IPS-NIHi7 (cell line): ENCODE measurements at regions not wholly inside any gene's neighbourhood (a gene's known extent, or its start where the extent isn't known, plus 50 kb on each side); places are given as distances from the start of the nearest gene placed in this dataset.

ENCODE experiments used
- DNase-seq: peaks from one replicate; pipeline ENCODE4 v3.0.0; 2012; ENCODE audit warnings: mixed read lengths; ENCODE audit errors: extremely low spot score

DNA sequence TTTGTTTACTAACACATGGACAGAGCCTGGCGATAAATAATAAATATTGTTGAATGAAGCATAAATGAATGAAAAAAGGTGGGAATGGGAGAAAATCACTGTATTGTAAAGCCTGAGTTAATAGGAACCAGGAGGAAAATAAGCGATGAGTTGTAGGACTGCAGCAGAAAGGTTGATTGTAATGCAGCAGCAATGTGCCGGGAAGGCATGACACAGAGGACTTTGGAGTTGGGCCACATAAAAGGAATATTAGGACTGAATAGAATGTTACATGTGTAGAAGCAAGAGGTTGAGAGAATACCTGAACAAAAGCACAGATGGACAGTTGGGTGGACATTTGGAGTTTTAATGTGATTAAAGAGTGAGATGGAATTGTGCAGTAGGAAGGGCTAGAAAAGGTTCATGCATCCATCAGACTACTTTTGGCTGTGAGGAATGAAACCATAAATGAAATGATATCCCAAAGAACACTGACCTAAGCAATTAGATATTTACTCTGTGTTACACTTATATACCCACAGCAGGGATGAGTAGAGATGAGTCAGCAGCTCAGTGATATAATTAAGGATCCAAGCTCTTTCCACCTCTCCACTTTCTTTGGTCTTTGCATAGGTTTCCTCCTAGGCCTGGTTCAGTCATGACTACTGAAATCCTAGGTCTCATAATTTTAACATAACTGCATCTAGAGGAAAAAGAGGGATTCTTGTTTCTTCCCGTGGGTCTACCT, 55.4 kb downstream of the CCER1 start:
- no peak for DNase-seq

DNA sequence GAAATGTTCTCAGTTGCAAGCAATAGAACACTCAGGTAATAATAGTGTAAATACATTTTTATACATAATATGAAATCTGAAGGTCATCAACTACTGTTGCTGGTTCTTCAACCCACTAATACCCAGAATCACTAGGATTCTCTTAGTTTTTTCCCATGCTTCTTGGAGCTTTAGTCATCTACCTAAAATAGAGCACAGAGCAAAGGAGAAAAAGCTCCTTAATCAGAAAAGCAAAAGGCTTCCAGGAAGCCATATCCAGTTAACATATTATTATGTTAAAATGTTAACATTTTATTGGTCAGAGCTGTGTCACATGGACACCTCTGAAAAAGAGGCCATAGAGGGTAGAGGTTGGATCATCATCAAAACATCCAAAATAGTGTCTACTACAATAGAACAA, 57.0 kb downstream of the CCER1 start:
- DNase-seq = no peak

DNA sequence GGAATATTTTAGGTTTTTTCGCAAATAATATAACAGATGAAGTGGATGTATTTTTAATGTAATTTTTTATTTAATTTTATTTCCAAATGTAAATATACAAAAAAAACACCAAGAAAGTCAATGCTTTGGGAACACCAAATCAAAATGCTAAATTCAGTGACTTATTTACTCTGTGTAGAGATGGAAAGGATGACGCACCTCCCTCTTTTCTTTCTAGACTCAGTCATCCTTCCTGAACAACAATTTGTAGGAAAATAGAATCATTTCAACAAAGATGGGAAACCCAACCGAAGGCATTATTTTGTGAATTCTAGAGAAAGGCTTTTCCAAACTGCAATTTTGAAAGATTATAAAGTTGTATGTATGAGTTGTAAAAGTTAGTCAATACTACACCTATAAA, 57.7 kb downstream of the CCER1 start:
- no peak for DNase-seq

DNA sequence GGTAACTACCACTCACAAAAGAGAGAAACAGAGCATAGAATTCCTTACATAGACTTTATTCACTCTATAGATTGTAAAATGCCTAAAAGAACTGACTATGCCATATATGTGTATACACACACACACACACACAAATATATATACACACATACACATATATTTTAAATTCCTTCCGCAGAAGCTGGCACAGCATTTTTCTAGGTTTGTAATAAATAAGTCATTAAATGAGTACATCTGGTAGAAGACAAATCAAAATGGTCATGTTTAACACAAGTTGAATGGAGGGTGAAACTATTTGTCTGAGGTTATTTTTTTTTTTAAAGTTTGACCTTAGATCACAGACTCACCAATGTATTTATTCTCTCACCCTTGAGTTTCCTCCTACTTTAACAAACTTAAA, 58.2 kb downstream of the CCER1 start:
- DNase-seq = no peak

DNA sequence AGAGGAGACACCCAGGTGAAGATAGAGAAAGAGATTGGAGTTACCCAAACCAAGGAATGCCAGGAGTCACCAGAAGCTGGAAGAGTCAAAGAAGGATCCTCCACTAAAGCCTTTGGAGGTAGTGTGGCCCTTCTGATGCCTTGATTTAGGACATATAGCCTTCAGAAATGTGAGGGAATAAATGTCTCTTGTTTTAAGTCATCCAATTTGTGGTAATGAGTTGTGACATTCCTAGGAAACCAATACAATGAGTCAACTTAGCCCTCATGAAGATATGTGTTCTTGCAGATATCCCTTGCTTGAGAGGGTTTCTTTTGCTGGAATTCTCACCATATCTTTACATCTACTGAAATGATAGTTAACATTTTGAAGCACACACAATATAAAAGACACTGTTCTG, 58.8 kb downstream of the CCER1 start:
- no peak for DNase-seq

DNA sequence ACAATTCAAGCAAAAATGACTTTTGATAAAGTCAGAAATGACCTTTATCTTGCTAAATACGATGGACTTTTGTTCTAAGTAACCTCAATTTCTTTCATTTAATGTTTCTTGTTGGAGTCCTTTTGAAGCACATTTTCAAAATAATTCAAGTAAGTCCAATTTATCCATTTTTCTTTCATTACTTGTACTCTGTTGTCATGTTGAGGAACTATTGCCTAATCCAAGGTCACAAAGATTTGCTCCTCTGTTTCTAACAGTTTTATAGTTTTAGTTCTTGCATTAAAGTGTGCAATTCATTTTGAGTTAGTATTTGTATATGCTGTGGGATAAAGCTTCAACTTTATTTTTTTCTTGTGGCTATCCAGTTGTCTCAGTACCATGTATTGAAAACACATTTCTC, 66.7 kb downstream of the CCER1 start:
- DNase-seq = no peak

DNA sequence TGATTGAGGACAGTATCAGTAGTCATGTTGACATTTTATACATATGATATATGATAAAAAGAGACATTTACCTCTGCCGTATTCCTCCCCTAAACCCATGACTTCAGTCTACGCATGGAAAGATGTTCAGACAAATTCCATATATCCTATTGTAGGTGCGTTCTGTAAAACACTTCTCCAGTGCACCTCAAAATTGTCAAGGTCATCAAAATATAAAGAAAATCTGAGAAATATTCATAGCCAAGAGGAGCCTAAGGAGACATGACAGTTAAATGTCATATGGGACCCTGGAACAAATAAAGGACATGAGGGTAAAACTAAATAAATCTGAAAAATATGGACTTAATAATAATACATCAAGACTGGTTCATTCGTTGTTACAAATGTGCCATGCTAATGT, 71.5 kb downstream of the CCER1 start:
- no peak for DNase-seq

DNA sequence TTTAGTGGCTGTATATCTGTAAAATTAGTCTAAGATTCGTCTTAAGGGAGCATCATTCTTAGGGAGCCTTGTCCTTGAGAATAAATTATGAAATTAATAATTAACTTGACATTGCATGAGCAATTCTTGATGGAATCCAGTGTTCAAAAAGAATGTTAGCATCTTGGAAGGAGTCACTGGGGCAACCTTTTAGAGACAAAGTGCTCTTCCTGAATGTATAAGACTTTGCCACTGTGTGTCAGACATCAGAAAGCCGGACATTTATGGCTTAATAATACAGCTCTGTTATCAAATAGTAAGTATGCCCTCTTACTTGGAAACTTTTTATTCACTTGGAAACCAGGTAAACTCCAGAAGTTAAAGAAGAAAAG, 83.3 kb downstream of the CCER1 start:
- no peak for DNase-seq

DNA sequence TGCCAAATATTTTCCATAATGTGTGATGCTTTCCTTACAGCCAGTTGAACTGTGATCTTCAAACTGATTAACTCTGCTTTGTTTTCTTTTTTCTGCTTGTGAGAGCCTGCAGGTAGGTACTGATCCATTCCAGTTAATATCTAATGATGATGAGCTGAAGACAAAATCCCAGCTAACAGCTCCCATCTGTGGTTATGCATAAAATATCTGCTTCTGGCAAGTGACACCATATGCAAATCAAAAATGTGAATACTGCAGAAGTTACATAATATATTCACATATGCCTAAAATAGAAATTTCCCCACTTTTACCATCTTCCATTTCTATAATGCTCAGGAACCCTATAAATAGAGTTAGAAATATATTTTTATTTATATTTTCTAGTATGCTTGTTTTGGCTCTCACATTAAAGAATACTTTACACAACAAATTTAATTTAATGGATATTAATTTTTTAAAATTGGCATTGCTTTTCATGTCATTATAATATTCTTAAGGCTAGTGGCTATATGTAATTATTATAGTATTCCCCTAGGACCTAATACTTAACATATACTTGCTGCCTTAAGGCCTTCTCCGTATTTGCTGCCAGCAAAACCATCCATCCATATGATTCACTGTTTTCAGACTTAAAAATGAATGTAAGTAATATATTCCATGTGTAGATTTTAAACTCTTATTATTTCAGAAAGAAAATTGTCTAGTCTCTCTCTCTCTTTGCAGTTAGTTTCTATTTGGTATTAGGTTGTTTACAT, 83.8 kb downstream of the CCER1 start:
- DNase-seq = no peak

DNA sequence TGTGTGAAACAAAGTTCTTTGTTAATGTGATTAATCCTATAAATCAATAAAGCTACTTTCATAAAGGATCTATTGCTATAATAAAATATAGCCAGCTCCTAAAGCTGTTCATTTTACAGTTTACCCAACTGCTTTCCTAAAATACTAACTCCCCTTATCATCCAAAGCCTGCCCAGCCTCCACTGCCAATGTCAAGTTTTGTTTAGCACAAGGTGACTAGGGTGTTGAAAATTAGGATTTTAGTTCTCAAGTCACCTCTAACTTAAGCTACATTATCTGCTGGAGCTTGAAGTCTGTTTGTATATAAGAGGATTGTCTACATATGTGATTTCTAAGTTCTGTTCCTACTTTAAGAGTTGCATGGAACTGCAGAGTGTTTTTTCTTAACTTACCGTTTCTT, 86.3 kb downstream of the CCER1 start:
- DNase-seq = no peak

DNA sequence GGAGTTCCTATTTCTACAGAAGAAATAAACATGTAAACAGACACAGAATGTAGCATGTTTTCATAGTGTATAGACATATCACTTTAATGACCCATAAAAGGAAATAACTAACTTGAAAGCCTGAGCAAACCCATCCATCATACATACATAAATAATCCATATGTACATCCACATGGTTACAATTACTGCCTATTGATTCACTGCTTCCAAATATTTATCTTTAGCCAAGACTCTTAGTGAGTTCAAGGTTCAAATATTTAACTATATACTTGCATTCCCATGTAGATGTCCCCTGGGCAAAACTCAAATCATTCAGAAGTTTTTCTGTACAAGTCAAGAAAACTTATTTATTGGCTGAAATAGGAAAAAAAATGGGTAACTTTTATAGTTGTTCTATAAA, 95.4 kb downstream of the CCER1 start:
- no peak for DNase-seq

DNA sequence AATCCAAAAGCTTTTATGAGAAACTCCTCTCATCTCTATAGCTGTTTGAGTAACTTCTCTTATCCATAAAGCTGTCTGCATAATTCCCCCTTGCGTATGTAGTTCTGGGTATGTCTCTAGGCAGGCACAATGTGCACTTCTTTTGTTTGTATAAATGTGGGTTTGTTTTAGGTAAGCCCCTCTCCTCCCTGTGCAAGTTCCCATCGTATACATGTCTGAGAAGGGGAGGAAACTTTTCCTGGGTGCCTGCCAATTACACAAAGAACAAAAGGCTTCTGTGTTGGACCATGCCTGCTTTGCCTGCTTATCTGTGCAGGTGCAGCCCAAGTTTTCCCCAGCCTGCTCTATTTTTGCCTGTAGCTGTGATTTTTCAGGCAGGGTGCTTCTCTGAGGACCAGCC, 96.7 kb downstream of the CCER1 start:
- no peak for DNase-seq

DNA sequence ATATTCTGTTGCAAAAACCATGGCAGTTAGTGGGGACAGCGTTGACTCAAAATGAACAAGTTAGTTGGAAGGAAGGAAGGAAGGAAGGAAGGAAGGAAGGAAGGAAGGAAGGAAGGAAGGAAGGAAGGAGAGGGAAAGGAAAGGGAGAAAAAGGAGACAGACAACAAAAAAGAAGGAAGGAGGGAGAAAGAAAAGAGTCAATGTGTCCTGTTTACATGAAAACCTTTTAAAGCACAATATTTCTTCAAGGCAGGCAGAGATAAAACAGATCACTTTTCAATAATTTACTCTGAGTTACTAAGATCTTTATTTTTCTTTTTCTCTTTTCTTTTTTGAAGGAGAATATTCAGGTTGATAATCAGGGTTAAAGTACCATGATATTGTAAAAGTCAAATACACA, 99.4 kb downstream of the CCER1 start:
- DNase-seq = no peak

DNA sequence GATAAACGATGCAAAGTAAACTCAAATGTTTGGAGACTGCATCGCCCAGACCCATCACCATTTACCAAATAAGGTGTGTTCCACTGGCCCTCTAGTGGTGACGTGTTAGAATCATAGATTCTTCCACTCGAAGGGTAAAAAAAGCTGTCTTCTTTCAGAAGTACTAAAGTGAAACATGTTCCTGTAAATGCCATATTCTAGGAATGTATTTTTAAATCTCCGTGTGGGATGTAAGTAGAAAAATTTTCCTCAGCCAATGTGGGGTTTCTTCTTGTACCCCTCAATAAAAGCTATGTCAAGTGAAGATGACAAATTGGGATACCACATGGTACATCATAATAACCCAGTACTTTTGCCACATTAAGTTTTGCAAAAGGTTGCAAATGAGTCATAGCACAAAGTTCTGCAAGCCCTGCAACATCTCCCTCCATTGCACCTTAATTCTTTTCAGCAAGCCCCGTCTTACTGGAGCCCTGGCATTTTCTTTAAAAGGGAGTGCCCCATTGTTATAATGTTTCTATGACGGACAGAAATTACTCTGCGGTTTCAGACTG, 100.8 kb downstream of the CCER1 start:
- DNase-seq = peak; percentile 31

DNA sequence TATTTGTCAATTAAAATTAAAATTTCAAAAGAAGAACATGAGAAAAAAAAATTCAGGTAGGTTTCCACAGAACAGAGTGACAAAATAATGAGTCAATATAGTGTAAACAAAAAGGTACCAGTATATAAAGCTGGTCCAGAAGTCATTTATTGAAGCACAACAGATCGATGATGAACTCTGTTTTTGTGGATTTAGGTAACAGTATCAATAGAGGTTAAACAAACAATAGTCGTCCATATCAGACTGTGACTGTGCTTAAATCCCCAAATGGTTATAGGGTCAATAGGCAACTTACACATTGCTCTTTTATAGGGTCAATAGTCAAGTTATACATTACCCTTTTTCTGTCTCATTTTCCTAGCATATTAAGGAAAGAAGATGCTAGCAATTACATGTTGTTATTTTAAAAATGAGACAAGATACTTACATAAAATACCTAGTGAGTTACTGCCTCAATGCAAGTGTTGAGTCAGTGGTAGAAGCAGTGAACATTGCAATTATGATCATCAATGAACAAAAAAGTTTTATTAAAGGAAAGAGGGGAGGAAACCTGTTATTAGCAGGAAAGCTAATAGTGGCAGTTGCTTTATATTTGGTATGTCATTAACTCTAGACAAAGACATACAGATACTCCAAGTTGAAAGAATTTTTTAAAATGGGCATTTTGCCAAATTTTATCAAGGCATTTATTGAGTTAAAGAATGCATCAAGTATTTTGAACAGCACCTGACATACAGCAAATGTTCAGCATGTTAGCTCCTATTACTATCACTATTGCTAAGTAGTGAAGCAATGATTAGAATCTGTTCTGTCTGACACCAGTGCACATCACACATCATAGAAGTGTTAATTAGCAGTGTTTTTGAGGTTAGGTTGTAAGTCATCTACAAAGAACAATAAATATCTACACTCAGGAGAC, 102.9 kb downstream of the CCER1 start:
- no peak for DNase-seq

DNA sequence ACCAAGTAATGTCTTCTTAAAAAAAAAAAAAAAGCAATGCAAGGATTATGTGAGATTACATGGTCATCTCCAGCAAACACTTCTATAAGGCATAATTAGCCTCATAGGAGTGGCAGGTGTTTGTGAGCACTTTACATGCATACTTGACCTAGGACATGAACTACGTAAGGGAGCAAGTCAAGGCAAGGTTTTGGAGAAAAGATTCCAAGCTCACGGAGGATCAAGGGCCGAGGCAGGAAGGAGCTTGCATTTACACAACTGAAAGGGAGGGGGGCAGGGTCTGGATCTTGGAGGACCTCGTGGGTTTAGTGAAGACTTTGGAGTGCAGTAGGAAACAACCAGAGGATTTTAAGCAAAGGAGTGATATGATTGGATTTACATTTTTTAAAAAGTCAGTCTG, 112.5 kb downstream of the CCER1 start:
- DNase-seq = peak; percentile 40

DNA sequence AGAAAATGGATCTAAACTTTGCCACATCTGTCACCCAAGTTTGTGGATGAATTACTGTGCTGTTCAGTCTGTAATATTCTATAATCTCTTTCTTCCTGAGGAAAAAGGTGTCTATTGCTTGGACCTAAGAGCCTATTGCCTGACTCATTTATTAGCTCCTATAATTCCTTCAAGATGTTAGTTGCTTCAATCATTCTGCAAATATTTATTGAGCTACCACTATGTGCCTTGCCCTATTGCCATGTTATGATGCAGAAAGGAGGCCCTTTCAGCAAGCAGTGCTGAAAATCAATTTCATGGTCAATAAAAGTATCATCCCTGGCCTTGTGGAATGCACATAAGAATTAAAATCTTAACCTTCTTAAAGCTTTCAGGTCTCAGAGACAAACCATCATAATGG, 113.6 kb downstream of the CCER1 start:
- DNase-seq = no peak

DNA sequence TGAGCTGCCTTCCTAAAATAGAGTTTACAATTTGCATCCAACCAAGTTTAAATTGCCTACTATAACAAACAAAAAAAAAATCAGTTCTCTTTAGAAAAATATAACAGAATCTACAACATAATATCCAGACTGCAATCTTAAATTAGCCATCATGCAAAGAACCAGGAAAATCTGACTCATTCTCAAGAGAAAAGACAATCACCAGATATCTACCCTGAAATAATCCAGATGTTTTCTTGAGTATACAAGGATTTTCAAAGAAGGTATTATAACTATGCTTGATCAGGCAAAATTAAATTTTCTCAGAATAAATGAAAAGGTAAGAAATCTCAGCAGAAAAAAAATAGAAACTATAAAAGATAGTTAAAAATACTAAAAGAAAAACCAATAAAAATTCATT, 115.6 kb downstream of the CCER1 start:
- DNase-seq = no peak

DNA sequence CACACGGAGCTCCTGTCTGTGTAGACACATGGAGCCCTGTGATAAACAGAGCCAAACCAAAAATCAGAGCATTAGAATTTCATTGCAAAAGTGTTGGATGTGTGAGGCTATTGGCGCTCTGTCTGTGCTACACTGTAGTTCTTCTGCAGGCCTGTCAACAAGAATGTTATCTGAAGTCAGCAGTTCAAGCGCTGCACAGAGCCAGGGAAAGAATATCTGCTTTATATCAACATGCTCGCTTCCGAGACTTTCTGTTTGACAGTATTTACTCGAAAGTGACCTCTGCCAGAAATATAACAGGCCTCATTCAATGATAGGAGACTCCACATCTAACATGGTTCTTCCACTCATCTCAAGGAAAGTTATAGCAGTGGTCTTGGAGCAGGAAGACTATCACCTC, 118.3 kb downstream of the CCER1 start:
- DNase-seq = no peak

DNA sequence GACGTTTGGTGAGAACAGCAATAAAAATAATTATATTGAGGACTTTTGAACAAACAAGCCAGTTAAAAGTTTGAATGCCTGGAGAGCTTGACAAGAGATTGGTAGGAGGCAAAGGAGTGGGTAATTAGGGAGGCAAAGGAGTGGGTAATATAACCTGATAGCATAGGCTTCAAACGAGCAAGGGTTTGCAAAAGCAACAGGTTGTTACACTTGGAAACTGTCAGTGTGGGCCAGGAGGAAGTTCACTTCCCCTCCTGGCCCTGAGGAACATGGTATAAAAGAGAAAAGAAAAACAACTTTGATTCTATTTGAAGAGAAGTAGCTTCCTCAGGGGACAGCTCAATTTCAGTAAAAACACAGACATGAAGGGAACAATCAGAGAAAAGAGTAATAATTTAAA, 121.7 kb downstream of the CCER1 start:
- no peak for DNase-seq

DNA sequence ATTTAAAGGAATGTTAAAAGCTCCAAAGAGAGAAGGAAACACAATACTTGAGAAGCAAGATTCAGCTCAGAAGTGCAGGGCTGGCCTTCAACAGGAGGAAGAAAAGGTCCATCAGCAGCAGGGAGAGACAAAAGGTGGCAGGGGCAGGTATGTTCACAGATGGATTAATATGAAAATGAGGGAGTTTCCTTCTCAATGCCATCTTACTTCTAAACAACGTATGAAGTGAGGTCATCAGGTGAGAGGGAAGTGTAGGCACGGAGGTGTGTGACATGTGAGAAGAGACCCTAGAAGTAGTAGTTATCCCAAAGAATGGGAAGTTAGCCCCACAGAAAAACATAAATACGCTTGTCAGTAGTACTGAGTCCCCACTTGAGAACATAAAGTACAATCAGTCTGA, 122.5 kb downstream of the CCER1 start:
- DNase-seq = no peak

DNA sequence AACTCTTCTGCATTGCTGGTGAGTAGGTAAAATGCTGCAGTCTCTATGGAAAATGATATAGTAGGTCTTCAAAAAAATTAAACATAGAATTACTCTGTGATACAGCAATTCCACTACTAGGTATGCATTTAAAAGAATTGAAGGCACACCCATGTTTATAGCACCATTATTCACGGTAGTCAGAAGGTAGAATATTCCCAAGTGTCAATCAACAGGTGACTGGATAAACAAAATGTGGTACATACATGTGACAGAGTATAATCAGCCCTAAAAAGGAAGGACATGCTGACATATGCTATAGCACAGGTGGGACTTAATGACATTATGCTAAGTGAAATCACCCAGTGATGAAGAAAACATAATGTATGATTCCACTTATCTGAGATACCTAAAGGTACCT, 123.3 kb downstream of the CCER1 start:
- no peak for DNase-seq
